DOHH2 (cell line): ENCODE measurements at regions not wholly inside any gene's neighbourhood (a gene's known extent, or its start where the extent isn't known, plus 50 kb on each side); places are given as distances from the start of the nearest gene placed in this dataset.

Source experiments
- CTCF ChIP-seq: fragments of 200-600 bp; sonication (generic); IDR thresholded peaks from one replicate; pipeline ENCODE4 v1.5.1; 2014; ENCODE audit warnings: antibody characterized with exemption, mild to moderate bottlenecking, low read depth, low read length; ENCODE audit not compliant: poor library complexity, severe bottlenecking
- EZH2phosphoT487 ChIP-seq: fragments of 200-600 bp; sonication (generic); IDR thresholded peaks from 2 replicates; pipeline ENCODE4 v1.6.1; 2017; ENCODE audit warnings: borderline replicate concordance, mild to moderate bottlenecking, antibody characterized with exemption, low read length, moderate library complexity, mixed read lengths

- TF ChIP-seq CTCF: no peak
- no peak for TF ChIP-seq EZH2phosphoT487
Measured at GRCh38 chr14:30034152-30034551, 106.5 kb upstream of the PRKD1 start.
